Testis (tissue), 2 donors: ENCODE measurements at regions not wholly inside any gene's neighbourhood (a gene's known extent, or its start where the extent isn't known, plus 50 kb on each side); places are given as distances from the start of the nearest gene placed in this dataset.

Experiments
- CTCF ChIP-seq, 3 experiments: fragments of 450-650 bp in 2 of 3; fragments of 200-600 bp in 1 of 3; sonication (generic) in 1 of 3; IDR thresholded peaks; one replicate each; pipeline ENCODE4 v1.5.1; 2016 to 2019; ENCODE audit warnings: antibody characterized with exemption in 3 of 3, mild to moderate bottlenecking in 2 of 3, moderate library complexity in 1 of 3
- POLR2A ChIP-seq: fragments of 450-650 bp; IDR thresholded peaks from one replicate; pipeline ENCODE4 v1.6.1; 2017; ENCODE audit warnings: antibody characterized with exemption, mild to moderate bottlenecking, moderate library complexity

DNA sequence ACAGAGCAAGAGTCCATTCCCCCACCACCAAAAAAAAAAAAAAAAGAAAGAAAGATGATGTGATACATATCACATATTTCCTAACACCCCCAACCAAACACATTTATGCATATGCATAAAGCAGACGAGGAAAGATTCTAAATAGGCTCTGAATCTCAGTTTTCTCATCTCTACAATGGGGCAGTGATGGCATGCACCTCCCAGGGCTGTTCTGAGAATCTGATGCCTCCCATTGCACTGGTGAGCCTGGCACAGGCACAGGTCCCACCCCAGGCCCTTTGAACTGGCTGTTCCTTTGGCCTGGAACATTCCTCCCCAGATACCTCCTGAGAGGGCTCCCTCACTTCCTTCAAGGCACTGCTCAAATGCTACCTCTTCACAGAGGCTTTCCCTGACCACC is 116.5 kb downstream of the C9orf50 start:
- TF ChIP-seq POLR2A (no peak), CTCF (IDR thresholded peaks at IDR 0.05) (no peak)
